ENCODE measurements at regions not wholly inside any gene's neighbourhood (a gene's known extent, or its start where the extent isn't known, plus 50 kb on each side); places are given as distances from the start of the nearest gene placed in this dataset.

DNA sequence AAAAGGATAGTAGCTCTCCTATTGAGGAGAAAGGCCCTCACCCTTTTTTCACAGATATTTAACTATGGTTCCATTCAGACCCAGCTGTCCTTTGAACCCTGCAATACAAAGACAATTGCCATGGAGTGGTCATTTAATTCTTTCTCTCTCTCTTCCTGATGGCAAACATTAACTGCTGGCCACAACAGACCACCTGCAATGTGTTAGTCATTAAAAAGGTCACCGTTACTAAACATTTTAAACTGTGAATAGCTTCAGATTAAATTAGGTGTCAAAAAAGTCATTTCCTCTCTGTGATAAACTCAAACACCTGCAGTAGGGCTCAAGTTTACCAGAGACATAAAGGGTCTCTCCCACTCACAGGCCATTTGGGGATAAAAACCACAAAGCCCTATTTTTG lies 697.2 kb downstream of the TOX3 start:
- Histone ChIP-seq H3K27me3 (ENCODE audit: control insufficient read depth in 3 of 3, insufficient read depth in 3 of 3, low read length in 2 of 3) (no peaks in the 10 kb centered on the region), H3K4me1 (ENCODE audit: control insufficient read depth in 5 of 5, insufficient read depth in 5 of 5, low read length in 5 of 5) (no peaks in the 10 kb centered on the region), H3K27ac (ENCODE audit: low read depth in 1 of 2, low read length in 1 of 2) (no peak overlapping the region), H3K4me3 (no peak overlapping the region), H3K9me3 (ENCODE audit: control insufficient read depth in 4 of 4, insufficient read depth in 3 of 4, low read length in 3 of 4) (no peaks in the 10 kb centered on the region), H3K36me3 (ENCODE audit: control insufficient read depth in 4 of 4, insufficient read depth in 4 of 4, low read length in 4 of 4) (no peaks in the 10 kb centered on the region), H3K9ac (ENCODE audit: insufficient read depth in 1 of 2, low read length in 2 of 2) (no peak overlapping the region)
- ATAC-seq (ENCODE audit: insufficient read depth, low FRiP score) = no peak
- no peak for TF ChIP-seq CTCF (IDR thresholded peaks at IDR 0.05; ENCODE audit: control extremely low read depth, extremely low read depth)
- WGBS, 2 donors = 55 to 76% methylated on average over 1 of the region's 1 CpG
- DNase-seq = no peak

- WGBS, 2 donors = 81 to 83% methylated on average over 19 of the region's 19 CpGs
- DNase-seq = no peak
- no peak for TF ChIP-seq CTCF (IDR thresholded peaks at IDR 0.05; ENCODE audit: control extremely low read depth, extremely low read depth)
- H3K9me3 ChIP-seq (ENCODE audit: control insufficient read depth in 4 of 4, insufficient read depth in 3 of 4, low read length in 3 of 4) = no peaks in the 10 kb centered on the region
- H3K27me3 ChIP-seq (ENCODE audit: control insufficient read depth in 3 of 3, insufficient read depth in 3 of 3, low read length in 2 of 3) = no peaks in the 10 kb centered on the region
- no peak overlapping the region for H3K4me3 ChIP-seq
- H3K9ac ChIP-seq (ENCODE audit: insufficient read depth in 1 of 2, low read length in 2 of 2) = no peak overlapping the region
- no peak for ATAC-seq (ENCODE audit: insufficient read depth, low FRiP score)
- H3K36me3 ChIP-seq (ENCODE audit: control insufficient read depth in 4 of 4, insufficient read depth in 4 of 4, low read length in 4 of 4) = no peaks in the 10 kb centered on the region
- H3K27ac ChIP-seq (ENCODE audit: low read depth in 1 of 2, low read length in 1 of 2) = no peak overlapping the region
- no peaks in the 10 kb centered on the region for H3K4me1 ChIP-seq (ENCODE audit: control insufficient read depth in 5 of 5, insufficient read depth in 5 of 5, low read length in 5 of 5)
Observed at GRCh38 chr16:51845586-51846305, 694.7 kb upstream of the SALL1 start.

DNA sequence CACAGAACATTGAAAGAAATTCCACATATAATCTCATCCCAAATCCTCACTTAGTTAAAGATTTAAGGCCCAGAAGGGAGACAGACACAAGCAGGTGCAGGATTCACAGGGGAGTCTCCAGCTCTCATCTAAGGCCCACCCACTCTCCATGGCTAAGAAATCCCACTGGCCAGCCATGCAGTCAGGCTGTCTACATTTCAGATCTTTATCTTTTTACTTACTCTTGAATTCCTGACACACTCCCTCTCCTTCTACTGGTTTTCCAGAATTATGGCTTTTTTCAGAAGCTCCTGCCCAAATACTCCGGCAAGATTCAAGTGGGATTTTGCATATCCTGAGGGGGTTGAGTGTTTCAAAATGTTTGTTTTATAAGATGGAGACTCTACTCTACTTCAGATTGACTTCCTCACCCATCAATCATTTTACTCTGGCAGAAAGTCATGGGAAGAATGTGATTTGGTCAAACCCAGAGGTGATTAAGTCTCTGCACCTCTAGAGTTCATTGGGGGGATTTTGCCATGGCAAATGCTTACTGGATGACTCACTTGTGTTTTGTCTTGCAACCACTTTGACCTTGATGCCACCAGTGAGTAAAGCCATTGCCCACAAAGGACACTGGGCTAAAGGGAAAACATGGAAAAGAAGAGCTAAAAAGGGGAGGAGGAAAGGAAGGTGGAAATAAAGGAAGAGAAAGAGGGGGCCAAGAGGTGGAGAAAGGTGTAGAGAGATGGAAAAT lies 688.8 kb upstream of the SALL1 start:
- 48 to 57% methylated on average over 1 of the region's 1 CpG for WGBS, 2 donors
- no peak overlapping the region for H3K27ac ChIP-seq (ENCODE audit: low read depth in 1 of 2, low read length in 1 of 2)
- no peak for TF ChIP-seq CTCF (IDR thresholded peaks at IDR 0.05; ENCODE audit: control extremely low read depth, extremely low read depth)
- ATAC-seq (ENCODE audit: insufficient read depth, low FRiP score) (no peak), DNase-seq (no peak)
- no peak overlapping the region for H3K4me3 ChIP-seq
- H3K9me3 ChIP-seq (ENCODE audit: control insufficient read depth in 4 of 4, insufficient read depth in 3 of 4, low read length in 3 of 4) = peaks cover 0 to 5% (median 0%) of the 10 kb centered on the region in 4 donors
- no peaks in the 10 kb centered on the region for H3K36me3 ChIP-seq (ENCODE audit: control insufficient read depth in 4 of 4, insufficient read depth in 4 of 4, low read length in 4 of 4)
- no peaks in the 10 kb centered on the region for H3K4me1 ChIP-seq (ENCODE audit: control insufficient read depth in 5 of 5, insufficient read depth in 5 of 5, low read length in 5 of 5)
- no peak overlapping the region for H3K9ac ChIP-seq (ENCODE audit: insufficient read depth in 1 of 2, low read length in 2 of 2)
- H3K27me3 ChIP-seq (ENCODE audit: control insufficient read depth in 3 of 3, insufficient read depth in 3 of 3, low read length in 2 of 3) = no peaks in the 10 kb centered on the region

Data from lung (tissue), 11 donors.